NCI-H1436 (cell line): ENCODE measurements at regions not wholly inside any gene's neighbourhood (a gene's known extent, or its start where the extent isn't known, plus 50 kb on each side); places are given as distances from the start of the nearest gene placed in this dataset.
"Not testable (repeated sequence)": the region's sequence is repeated elsewhere in the genome, so short reads cannot be mapped to it uniquely, and the experiment has no call there.

Experiments used
- DNase-seq: peaks from one replicate; lab custom pipeline; 2025; lab: John Stamatoyannopoulos, UW

- no peak for DNase-seq
Observed at GRCh38 chr16:55072976-55073375, 142.3 kb downstream of the IRX5 start.

GRCh38 chr16:55073830-55074229, 143.2 kb downstream of the IRX5 start:
- no peak for DNase-seq

- not testable (repeated sequence) for DNase-seq
Observed at GRCh38 chr16:55075208-55075607, 144.5 kb downstream of the IRX5 start.

- DNase-seq, result no peak
Observed at GRCh38 chr16:55076053-55076452, 145.4 kb downstream of the IRX5 start.

GRCh38 chr16:55077266-55077665, 146.6 kb downstream of the IRX5 start:
- DNase-seq, result no peak

- DNase-seq, result no peak
Observed at GRCh38 chr16:55078153-55078552, 147.5 kb downstream of the IRX5 start.

- no peak for DNase-seq
Observed at GRCh38 chr16:55078699-55079410, 148.2 kb downstream of the IRX5 start.

- DNase-seq, result no peak
Observed at GRCh38 chr16:55081622-55082590, 151.2 kb downstream of the IRX5 start.

GRCh38 chr16:55082591-55082976, 151.9 kb downstream of the IRX5 start:
- DNase-seq, result no peak

- DNase-seq, result no peak
Observed at GRCh38 chr16:55083052-55083451, 152.4 kb downstream of the IRX5 start.

GRCh38 chr16:55088098-55088497, 157.4 kb downstream of the IRX5 start:
- no peak for DNase-seq

- DNase-seq, result no peak
Observed at GRCh38 chr16:55089600-55089999, 158.9 kb downstream of the IRX5 start.

- no peak for DNase-seq
Observed at GRCh38 chr16:55091213-55091870, 160.7 kb downstream of the IRX5 start.

- DNase-seq, result no peak
Observed at GRCh38 chr16:55091871-55092230, 161.2 kb downstream of the IRX5 start.

GRCh38 chr16:55100100-55100499, 169.4 kb downstream of the IRX5 start:
- DNase-seq, result no peak

- DNase-seq, result no peak
Observed at GRCh38 chr16:55101026-55101425, 170.4 kb downstream of the IRX5 start.

- DNase-seq, result no peak
Observed at GRCh38 chr16:55102077-55102476, 171.4 kb downstream of the IRX5 start.

GRCh38 chr16:55102531-55102930, 171.9 kb downstream of the IRX5 start:
- no peak for DNase-seq

- DNase-seq, result no peak
Observed at GRCh38 chr16:55107851-55108250, 177.2 kb downstream of the IRX5 start.

GRCh38 chr16:55113210-55113609, 182.5 kb downstream of the IRX5 start:
- DNase-seq, result no peak

- DNase-seq, result no peak
Observed at GRCh38 chr16:55115506-55115905, 184.8 kb downstream of the IRX5 start.

- no peak for DNase-seq
Observed at GRCh38 chr16:55116165-55116920, 185.7 kb downstream of the IRX5 start.
